NB4 (cell line): ENCODE measurements at regions not wholly inside any gene's neighbourhood (a gene's known extent, or its start where the extent isn't known, plus 50 kb on each side); places are given as distances from the start of the nearest gene placed in this dataset.

Experiments used
- POLR2A ChIP-seq: IDR thresholded peaks from 2 replicates; pipeline ENCODE4 v1.6.1; 2011; ENCODE audit warnings: mild to moderate bottlenecking; ENCODE audit not compliant: insufficient read length; ENCODE audit errors: extremely low read depth
- TF ChIP-seq, protein P1 (sequence below): IDR thresholded peaks from one replicate; pipeline ENCODE4 v1.5.1; 2012; ENCODE audit warnings: low read depth, low read length

DNA sequence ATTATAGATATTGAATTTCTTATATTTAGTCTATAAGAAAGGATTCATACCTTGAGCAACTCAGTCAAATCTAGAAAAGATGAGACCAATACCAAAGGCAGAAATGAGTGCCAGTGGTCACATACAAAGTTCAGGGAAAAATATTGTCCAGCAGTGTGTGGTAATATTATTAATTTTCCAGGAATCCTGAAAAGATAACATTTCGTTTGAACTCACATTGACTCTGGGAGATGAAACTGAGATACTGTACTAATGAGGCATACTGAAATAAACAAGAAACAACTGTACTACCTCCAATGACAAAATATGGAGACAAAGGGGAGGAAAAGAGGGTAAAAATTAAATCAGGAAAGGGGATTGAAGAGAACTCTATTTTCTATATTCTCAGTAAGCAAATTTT lies 212.4 kb downstream of the TRAM1L1 start:
- no peak for TF ChIP-seq POLR2A
- TF ChIP-seq, protein P1, sequence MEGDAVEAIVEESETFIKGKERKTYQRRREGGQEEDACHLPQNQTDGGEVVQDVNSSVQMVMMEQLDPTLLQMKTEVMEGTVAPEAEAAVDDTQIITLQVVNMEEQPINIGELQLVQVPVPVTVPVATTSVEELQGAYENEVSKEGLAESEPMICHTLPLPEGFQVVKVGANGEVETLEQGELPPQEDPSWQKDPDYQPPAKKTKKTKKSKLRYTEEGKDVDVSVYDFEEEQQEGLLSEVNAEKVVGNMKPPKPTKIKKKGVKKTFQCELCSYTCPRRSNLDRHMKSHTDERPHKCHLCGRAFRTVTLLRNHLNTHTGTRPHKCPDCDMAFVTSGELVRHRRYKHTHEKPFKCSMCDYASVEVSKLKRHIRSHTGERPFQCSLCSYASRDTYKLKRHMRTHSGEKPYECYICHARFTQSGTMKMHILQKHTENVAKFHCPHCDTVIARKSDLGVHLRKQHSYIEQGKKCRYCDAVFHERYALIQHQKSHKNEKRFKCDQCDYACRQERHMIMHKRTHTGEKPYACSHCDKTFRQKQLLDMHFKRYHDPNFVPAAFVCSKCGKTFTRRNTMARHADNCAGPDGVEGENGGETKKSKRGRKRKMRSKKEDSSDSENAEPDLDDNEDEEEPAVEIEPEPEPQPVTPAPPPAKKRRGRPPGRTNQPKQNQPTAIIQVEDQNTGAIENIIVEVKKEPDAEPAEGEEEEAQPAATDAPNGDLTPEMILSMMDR = no peak
